ENCODE measurements at regions not wholly inside any gene's neighbourhood (a gene's known extent, or its start where the extent isn't known, plus 50 kb on each side); places are given as distances from the start of the nearest gene placed in this dataset.

GRCh38 chr10:25661632-25662031 is 272.4 kb upstream of the MYO3A start:
- Histone ChIP-seq H3K27ac (no peak overlapping the region), H3K9me3 (no peaks in the 10 kb centered on the region), H3K27me3 (no peaks in the 10 kb centered on the region), H3K4me1 (no peaks in the 10 kb centered on the region), H3K36me3 (no peaks in the 10 kb centered on the region), H3K4me3 (no peak overlapping the region)
- TF ChIP-seq CTCF (IDR thresholded peaks at IDR 0.05) (no peak), POLR2A (IDR thresholded peaks at IDR 0.05) (no peak)
- intact Hi-C loops (cut with DNase I; ENCODE audit: low total_unique reads) = no loop called here
- no peak for DNase-seq

GRCh38 chr10:25666276-25666675 is 267.8 kb upstream of the MYO3A start:
- Histone ChIP-seq H3K4me3 (no peak overlapping the region), H3K4me1 (no peaks in the 10 kb centered on the region), H3K27me3 (no peaks in the 10 kb centered on the region), H3K36me3 (no peaks in the 10 kb centered on the region), H3K27ac (no peak overlapping the region), H3K9me3 (no peaks in the 10 kb centered on the region)
- DNase-seq = no peak
- intact Hi-C loops (cut with DNase I; ENCODE audit: low total_unique reads) = no loop called here
- TF ChIP-seq CTCF (IDR thresholded peaks at IDR 0.05) (no peak), POLR2A (IDR thresholded peaks at IDR 0.05) (no peak)

- no peak for DNase-seq
- Histone ChIP-seq H3K4me1 (no peaks in the 10 kb centered on the region), H3K9me3 (no peaks in the 10 kb centered on the region), H3K27me3 (no peaks in the 10 kb centered on the region), H3K4me3 (no peak overlapping the region), H3K36me3 (no peaks in the 10 kb centered on the region), H3K27ac (no peak overlapping the region)
- TF ChIP-seq POLR2A (IDR thresholded peaks at IDR 0.05) (no peak), CTCF (IDR thresholded peaks at IDR 0.05) (no peak)
- intact Hi-C loops (cut with DNase I; ENCODE audit: low total_unique reads) = no loop called here
These were observed 258.8 kb upstream of the MYO3A start for GRCh38 chr10:25675204-25675603.

DNA sequence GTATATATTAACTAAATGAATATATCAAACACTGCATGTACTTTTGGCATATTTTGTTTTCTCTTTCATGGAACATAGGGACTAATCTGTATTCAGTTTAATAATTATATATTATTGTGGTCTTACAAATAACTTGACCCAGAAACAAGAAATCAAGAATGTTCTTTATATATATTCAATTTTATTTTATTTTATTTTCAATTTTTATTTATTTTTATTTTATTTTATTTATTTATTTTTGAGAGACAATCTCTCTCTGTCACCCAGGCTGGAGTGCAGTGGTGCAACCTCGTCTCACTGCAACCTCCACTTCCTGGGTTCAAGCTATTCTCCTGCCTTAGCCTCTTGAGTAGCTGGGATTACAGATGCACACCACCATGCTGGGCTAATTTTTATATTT is 258.4 kb upstream of the MYO3A start:
- no peak overlapping the region for H3K4me3 ChIP-seq
- no peak for DNase-seq
- H3K9me3 ChIP-seq = no peaks in the 10 kb centered on the region

DNA sequence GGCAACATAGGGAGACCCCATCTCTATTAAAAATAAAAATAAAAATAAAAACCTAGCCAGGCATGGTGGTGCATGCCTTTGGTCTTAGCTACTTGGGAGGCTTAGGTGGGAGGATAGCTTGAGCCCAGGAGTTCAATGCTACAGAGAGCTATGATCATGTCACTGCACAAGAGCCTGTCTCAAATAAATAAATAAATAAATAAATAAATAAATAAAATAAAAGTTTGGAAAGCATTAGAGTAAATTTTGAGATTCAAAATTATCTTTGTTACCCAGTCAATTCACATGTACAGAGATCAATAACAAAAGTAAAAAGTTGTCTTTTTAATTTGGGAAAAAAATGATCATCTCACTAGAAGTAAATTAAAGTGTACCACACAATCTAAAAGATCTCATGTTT is 255.8 kb upstream of the MYO3A start:
- H3K4me3 ChIP-seq = no peak overlapping the region
- no peak overlapping the region for H3K27ac ChIP-seq
- no peaks in the 10 kb centered on the region for H3K4me1 ChIP-seq
- intact Hi-C loops (cut with DNase I; ENCODE audit: low total_unique reads) = no loop called here
- no peaks in the 10 kb centered on the region for H3K27me3 ChIP-seq
- DNase-seq = no peak
- H3K36me3 ChIP-seq = no peaks in the 10 kb centered on the region
- no peaks in the 10 kb centered on the region for H3K9me3 ChIP-seq
- TF ChIP-seq POLR2A (IDR thresholded peaks at IDR 0.05) = no peak
- no peak for TF ChIP-seq CTCF (IDR thresholded peaks at IDR 0.05)

More for the DNA sequence above, 258.4 kb upstream of the MYO3A start:
- TF ChIP-seq CTCF (IDR thresholded peaks at IDR 0.05) (no peak), POLR2A (IDR thresholded peaks at IDR 0.05) (no peak)
- Histone ChIP-seq H3K27me3 (no peaks in the 10 kb centered on the region), H3K4me1 (no peaks in the 10 kb centered on the region), H3K36me3 (no peaks in the 10 kb centered on the region), H3K27ac (no peak overlapping the region)
- intact Hi-C loops (cut with DNase I; ENCODE audit: low total_unique reads) = no loop called here
